Breast epithelium (tissue), 3 donors: ENCODE measurements at regions not wholly inside any gene's neighbourhood (a gene's known extent, or its start where the extent isn't known, plus 50 kb on each side); places are given as distances from the start of the nearest gene placed in this dataset.

Experiments
- CTCF ChIP-seq, 3 donors: fragments of 450-650 bp; IDR thresholded peaks; one replicate each; pipeline ENCODE4 v1.5.1; 2016 to 2017; ENCODE audit warnings: antibody characterized with exemption in 3 of 3, mild to moderate bottlenecking in 3 of 3, moderate library complexity in 3 of 3
- POLR2A ChIP-seq: fragments of 450-650 bp; IDR thresholded peaks from one replicate; pipeline ENCODE4 v1.6.1; 2016; ENCODE audit warnings: antibody characterized with exemption, mild to moderate bottlenecking, moderate library complexity

- TF ChIP-seq POLR2A (no peak), CTCF (IDR thresholded peaks at IDR 0.05) (no peak)
Measured at GRCh38 chr3:72021531-72021930, 236.6 kb upstream of the PROK2 start.
